Endothelial cell of umbilical vein (primary cell): ENCODE measurements at regions not wholly inside any gene's neighbourhood (a gene's known extent, or its start where the extent isn't known, plus 50 kb on each side); places are given as distances from the start of the nearest gene placed in this dataset.

Source experiments
- BruUV-seq: library from RNA; stranded (reverse); fragments of 400-500 nt; replicated peaks from 2 replicates; lab custom pipeline; 2021; lab: Mats Ljungman, UMichigan
- CTCF ChIA-PET: fragments of 300-600, 350-600 bp; sonication (Branson Sonifier 250); formaldehyde crosslinking; loops from one replicate; lab custom pipeline; 2021; ENCODE audit warnings: antibody characterized with exemption, inconsistent platforms; lab: Charles Lee
- POLR2A ChIA-PET: fragments of 300-600, 350-600 bp; sonication (Branson Sonifier 250); formaldehyde crosslinking; loops from one replicate; lab custom pipeline; 2021; ENCODE audit warnings: antibody characterized with exemption, inconsistent platforms; lab: Charles Lee
- DNase-seq: peaks from one replicate; pipeline ENCODE4 v3.0.0-alpha.2; 2011; ENCODE audit warnings: low read depth, low spot score
- FAIRE-seq: peaks from 2 replicates; lab custom pipeline; 2011; peaks lifted over from hg19 to GRCh38; lab: Jason Lieb, UNC
- H2AFZ ChIP-seq: 2 replicates; pipeline ENCODE4 v1.6.0; 2012; ENCODE audit warnings: low read depth, low read length, control low read depth, inconsistent platforms
- H3K27ac ChIP-seq: 2 replicates; pipeline ENCODE4 v1.5.1; 2011; ENCODE audit warnings: low read depth, mild to moderate bottlenecking, control low read depth, low read length, moderate library complexity; ENCODE audit not compliant: insufficient read depth
- H3K27me3 ChIP-seq, 2 experiments: 2 replicates each; pipeline versions ENCODE4 v1.6.0 to v1.6.1; 2011; ENCODE audit warnings: low read length in 2 of 2, mixed read lengths in 1 of 2; ENCODE audit not compliant: control insufficient read depth in 2 of 2, insufficient read depth in 2 of 2
- H3K36me3 ChIP-seq, 2 experiments: 2 replicates in 1 of 2; 3 replicates in 1 of 2; pipeline ENCODE4 v1.5.1; 2011; ENCODE audit warnings: low read length in 2 of 2, mild to moderate bottlenecking in 1 of 2, moderate library complexity in 1 of 2; ENCODE audit not compliant: control insufficient read depth in 2 of 2, insufficient read depth in 2 of 2; ENCODE audit errors: extremely low read depth in 1 of 2
- H3K4me1 ChIP-seq: 3 replicates; pipeline ENCODE4 v1.5.1; 2011; ENCODE audit warnings: mild to moderate bottlenecking, low read length; ENCODE audit not compliant: control insufficient read depth, insufficient read depth; ENCODE audit errors: extremely low read depth
- H3K4me2 ChIP-seq: 2 replicates; pipeline ENCODE4 v1.6.1; 2011; ENCODE audit warnings: low read length, control low read depth, mixed read lengths; ENCODE audit not compliant: insufficient read depth
- H3K4me3 ChIP-seq, 3 experiments: fragments of 200-600 bp in 1 of 3; sonication (generic), shearing (Covaris generic) in 1 of 3; replicated peaks in 1 of 3; 2 replicates each; pipeline ENCODE4 v1.5.1; 2011 to 2016; ENCODE audit warnings: control low read depth in 3 of 3, low read length in 3 of 3, mild to moderate bottlenecking in 2 of 3, inconsistent platforms in 1 of 3, low read depth in 1 of 3, moderate library complexity in 1 of 3; ENCODE audit not compliant: insufficient read depth in 1 of 3
- H3K79me2 ChIP-seq: 2 replicates; pipeline ENCODE4 v1.6.0; 2012; ENCODE audit warnings: low read length, inconsistent platforms; ENCODE audit not compliant: control insufficient read depth, insufficient read depth
- H3K9ac ChIP-seq: replicated peaks from 2 replicates; pipeline ENCODE3; 2011; ENCODE audit warnings: low read length, control low read depth; ENCODE audit not compliant: insufficient read depth; ENCODE audit errors: extremely low read depth
- H3K9me1 ChIP-seq: replicated peaks from 3 replicates; pipeline ENCODE4 v1.6.0; 2011; ENCODE audit warnings: mild to moderate bottlenecking, low read length; ENCODE audit not compliant: control insufficient read depth, insufficient read depth; ENCODE audit errors: extremely low read depth
- H3K9me3 ChIP-seq: replicated peaks from 2 replicates; pipeline ENCODE4 v1.5.1; 2012; ENCODE audit warnings: low read length, inconsistent platforms; ENCODE audit not compliant: control insufficient read depth, insufficient read depth
- H4K20me1 ChIP-seq: replicated peaks from 2 replicates; pipeline ENCODE3; 2011; ENCODE audit warnings: mild to moderate bottlenecking, low read length; ENCODE audit not compliant: control insufficient read depth, insufficient read depth; ENCODE audit errors: extremely low read depth
- CTCF ChIP-seq, 2 donors: IDR thresholded peaks; 1 replicate in 1 of 2; 2 replicates in 1 of 2; pipeline ENCODE4 v1.5.1; 2011; ENCODE audit warnings: low read length in 2 of 2, mild to moderate bottlenecking in 2 of 2, moderate library complexity in 2 of 2, control low read depth in 1 of 2, inconsistent platforms in 1 of 2, low read depth in 1 of 2; ENCODE audit not compliant: insufficient read depth in 1 of 2; ENCODE audit errors: extremely low read depth in 1 of 2
- EZH2 ChIP-seq: IDR thresholded peaks from 2 replicates; pipeline ENCODE4 v1.6.1; 2012; ENCODE audit warnings: borderline replicate concordance, low read depth, mild to moderate bottlenecking, moderate library complexity, low read length, inconsistent platforms; ENCODE audit not compliant: severe bottlenecking
- FOS ChIP-seq: IDR thresholded peaks from 2 replicates; pipeline ENCODE4 v1.6.1; 2011; ENCODE audit warnings: mild to moderate bottlenecking, low read length, moderate library complexity, borderline replicate concordance; ENCODE audit not compliant: insufficient read depth
- GATA2 ChIP-seq: IDR thresholded peaks from 2 replicates; pipeline ENCODE4 v1.7.0; 2011; ENCODE audit warnings: low read depth, mild to moderate bottlenecking, moderate library complexity, mixed read lengths, low read length; ENCODE audit not compliant: insufficient read length, insufficient read depth
- JUN ChIP-seq: IDR thresholded peaks from 2 replicates; pipeline ENCODE4 v1.6.1; 2011; ENCODE audit warnings: borderline replicate concordance, low read depth; ENCODE audit not compliant: insufficient read length, insufficient read depth
- MAX ChIP-seq: IDR thresholded peaks from 2 replicates; pipeline ENCODE4 v1.6.1; 2011; ENCODE audit not compliant: insufficient read depth, insufficient read length
- MYC ChIP-seq: IDR thresholded peaks from one replicate; pipeline ENCODE4 v1.6.1; 2011; ENCODE audit warnings: mild to moderate bottlenecking, low read depth, low read length
- POLR2A ChIP-seq: IDR thresholded peaks from 2 replicates; pipeline ENCODE4 v1.6.1; 2012; ENCODE audit warnings: low read depth, mild to moderate bottlenecking, control low read depth, low read length
- POLR2AphosphoS5 ChIP-seq: IDR thresholded peaks from 2 replicates; pipeline ENCODE4 v1.6.1; 2012; ENCODE audit warnings: low read depth, mild to moderate bottlenecking, control low read depth, low read length, moderate library complexity; ENCODE audit not compliant: insufficient read depth
- dilution Hi-C: fragments of 300-500 bp; cut with MboI; formaldehyde crosslinking; loops from one replicate; pipeline ENCODE4 v1.15.0; 2019; ENCODE audit warnings: low sequenced_read_pairs; ENCODE audit not compliant: extremely low pct_ligation_motif_present
- intact Hi-C: fragments of 100-400 bp; cut with micrococcal nuclease; formaldehyde crosslinking; loops from one replicate; pipeline ENCODE4 v1.10.0; 2022

- DNase-seq = no peak
- no peak for TF ChIP-seq GATA2
- no peak for TF ChIP-seq MYC
- no peak for TF ChIP-seq MAX
- TF ChIP-seq POLR2AphosphoS5 = no peak
- H3K9ac ChIP-seq = no peak overlapping the region
- peaks cover 2% of the 10 kb centered on the region for H3K9me3 ChIP-seq
- ChIA-PET POLR2A (no interaction called here), CTCF (no interaction called here)
- no peaks in the 10 kb centered on the region for H4K20me1 ChIP-seq
- BruUV-seq = no TSS peak
- no peak overlapping the region for H3K4me3 ChIP-seq
- no peak overlapping the region for H3K27ac ChIP-seq
- H3K9me1 ChIP-seq = no peaks in the 10 kb centered on the region
- intact Hi-C loops (no loop called here), dilution Hi-C loops (no loop called here)
- H2AFZ ChIP-seq = no peak overlapping the region
- H3K27me3 ChIP-seq = no peaks in the 10 kb centered on the region
- no peaks in the 10 kb centered on the region for H3K36me3 ChIP-seq
- no peak for FAIRE-seq
- H3K4me1 ChIP-seq = no peaks in the 10 kb centered on the region
- H3K4me2 ChIP-seq = no peak overlapping the region
- H3K79me2 ChIP-seq = no peaks in the 10 kb centered on the region
Observed at GRCh38 chr6:163892824-163893561, 478.5 kb downstream of the QKI start.

DNA sequence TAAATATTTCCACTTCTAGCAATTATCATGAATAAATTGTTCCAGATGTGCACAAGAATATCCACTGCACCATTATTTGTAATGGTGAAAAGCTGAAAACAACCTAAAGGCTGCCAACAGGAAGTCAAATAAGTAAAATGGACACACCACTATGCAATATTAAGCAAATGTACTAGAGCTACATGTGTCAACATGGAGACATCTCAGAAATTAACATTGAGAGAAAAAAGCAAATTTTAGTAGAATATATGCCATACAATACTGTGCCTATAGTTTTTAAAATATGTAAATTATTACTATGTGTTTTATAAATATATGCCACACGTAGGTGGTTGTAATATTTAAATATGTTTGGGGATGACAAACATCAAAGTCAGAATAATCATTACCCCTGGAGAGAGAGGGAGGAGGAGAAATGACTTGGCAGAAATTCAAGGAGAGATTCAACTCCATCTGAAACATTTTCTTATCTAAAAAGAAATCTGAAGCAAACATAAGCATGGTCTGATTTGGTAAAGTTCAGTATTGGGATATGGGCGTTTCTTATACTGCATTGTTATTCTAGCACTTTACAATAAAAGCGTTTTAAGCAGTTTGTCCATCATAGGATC, 475.5 kb downstream of the QKI start:
- intact Hi-C loops = no loop called here
- no peaks in the 10 kb centered on the region for H3K9me3 ChIP-seq

More for the DNA sequence above, 475.5 kb downstream of the QKI start:
- FAIRE-seq (no peak), DNase-seq (no peak)
- no peak overlapping the region for H2AFZ ChIP-seq
- no peaks in the 10 kb centered on the region for H3K79me2 ChIP-seq
- no peaks in the 10 kb centered on the region for H3K4me1 ChIP-seq
- BruUV-seq = no TSS peak
- dilution Hi-C loops = no loop called here
- TF ChIP-seq CTCF (IDR thresholded peaks at IDR 0.05; ENCODE audit: extremely low read depth in 1 of 2, insufficient read depth in 1 of 2, low read depth in 1 of 2, low read length in 2 of 2) = no peak
- TF ChIP-seq JUN = no peak
- no peak for TF ChIP-seq MAX
- no peak for TF ChIP-seq GATA2
- TF ChIP-seq EZH2 = no peak
- TF ChIP-seq POLR2A = no peak
- TF ChIP-seq FOS = no peak
- no peak for TF ChIP-seq MYC
- no peak for TF ChIP-seq POLR2AphosphoS5
- no peaks in the 10 kb centered on the region for H3K36me3 ChIP-seq
- no peak overlapping the region for H3K27ac ChIP-seq
- no peaks in the 10 kb centered on the region for H3K27me3 ChIP-seq
- H4K20me1 ChIP-seq = no peaks in the 10 kb centered on the region
- ChIA-PET CTCF (interaction anchor here (0.8 kb wide), 1 partner anchor 66 kb away, joined by 3 read pairs; no protein-coding TSS in a partner anchor), POLR2A (no interaction called here)
- H3K9ac ChIP-seq = no peak overlapping the region
- no peak overlapping the region for H3K4me2 ChIP-seq
- H3K4me3 ChIP-seq = no peak overlapping the region
- H3K9me1 ChIP-seq = no peaks in the 10 kb centered on the region
